Spleen (tissue), 7 donors: ENCODE measurements at regions not wholly inside any gene's neighbourhood (a gene's known extent, or its start where the extent isn't known, plus 50 kb on each side); places are given as distances from the start of the nearest gene placed in this dataset.

Experiments used
- CTCF ChIP-seq, 11 experiments: fragments of 200-600 bp in 7 of 11; fragments of 450-650 bp in 4 of 11; sonication (generic) in 4 of 11; IDR thresholded peaks in 8 of 11; conservative IDR thresholded peaks in 3 of 11; 1 replicate in 7 of 11; 2 replicates in 4 of 11; pipeline versions ENCODE4 v1.4.0 to v1.8.0; 2016 to 2021; ENCODE audit warnings: antibody characterized with exemption in 11 of 11, inconsistent platforms in 4 of 11, mild to moderate bottlenecking in 1 of 11
- POLR2A ChIP-seq, 3 donors: fragments of 450-650 bp; IDR thresholded peaks; one replicate each; pipeline ENCODE4 v1.5.1; 2017; ENCODE audit warnings: antibody characterized with exemption in 3 of 3, mild to moderate bottlenecking in 1 of 3
- POLR2AphosphoS5 ChIP-seq, 3 donors: sonication (generic); formaldehyde crosslinking; IDR thresholded peaks; one replicate each; pipeline ENCODE4 v1.5.1; 2017; ENCODE audit warnings: antibody characterized with exemption in 3 of 3
- donor health status: DM: no; HTN: no; CAD: no; lungs with moderate emphysema.
- donor health status: DM: no; HTN: no; CAD: no.
- donor health status: DM: no; HTN: no; CAD: no.

GRCh38 chr12:13769273-13769672, 212.1 kb downstream of the GRIN2B start:
- TF ChIP-seq POLR2AphosphoS5 (IDR thresholded peaks at IDR 0.05) (no peak), CTCF (IDR thresholded peaks at IDR 0.05 in 8 of 11, conservative IDR thresholded peaks at IDR 0.05 in 3 of 11) (no peak), POLR2A (IDR thresholded peaks at IDR 0.05) (no peak)
